ENCODE measurements at regions not wholly inside any gene's neighbourhood (a gene's known extent, or its start where the extent isn't known, plus 50 kb on each side); places are given as distances from the start of the nearest gene placed in this dataset.

- TF ChIP-seq, protein P1, sequence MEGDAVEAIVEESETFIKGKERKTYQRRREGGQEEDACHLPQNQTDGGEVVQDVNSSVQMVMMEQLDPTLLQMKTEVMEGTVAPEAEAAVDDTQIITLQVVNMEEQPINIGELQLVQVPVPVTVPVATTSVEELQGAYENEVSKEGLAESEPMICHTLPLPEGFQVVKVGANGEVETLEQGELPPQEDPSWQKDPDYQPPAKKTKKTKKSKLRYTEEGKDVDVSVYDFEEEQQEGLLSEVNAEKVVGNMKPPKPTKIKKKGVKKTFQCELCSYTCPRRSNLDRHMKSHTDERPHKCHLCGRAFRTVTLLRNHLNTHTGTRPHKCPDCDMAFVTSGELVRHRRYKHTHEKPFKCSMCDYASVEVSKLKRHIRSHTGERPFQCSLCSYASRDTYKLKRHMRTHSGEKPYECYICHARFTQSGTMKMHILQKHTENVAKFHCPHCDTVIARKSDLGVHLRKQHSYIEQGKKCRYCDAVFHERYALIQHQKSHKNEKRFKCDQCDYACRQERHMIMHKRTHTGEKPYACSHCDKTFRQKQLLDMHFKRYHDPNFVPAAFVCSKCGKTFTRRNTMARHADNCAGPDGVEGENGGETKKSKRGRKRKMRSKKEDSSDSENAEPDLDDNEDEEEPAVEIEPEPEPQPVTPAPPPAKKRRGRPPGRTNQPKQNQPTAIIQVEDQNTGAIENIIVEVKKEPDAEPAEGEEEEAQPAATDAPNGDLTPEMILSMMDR (IDR thresholded peaks at IDR 0.05; ENCODE audit: unreplicated experiment) = no peak
- Mint-ChIP-seq H3K27me3 (no peaks in the 10 kb centered on the region), H3K36me3 (ENCODE audit: insufficient read depth) (peaks cover 1% of the 10 kb centered on the region), H3K4me1 (ENCODE audit: low read depth) (peaks cover 4% of the 10 kb centered on the region), H3K9me3 (ENCODE audit: low read depth) (peaks cover 8% of the 10 kb centered on the region), H3K27ac (no peak overlapping the region), H3K4me3 (ENCODE audit: low read depth) (no peak overlapping the region)
- no peak for DNase-seq (ENCODE audit: low spot score, unreplicated experiment)
These were observed 224.4 kb upstream of the MTNR1B start for GRCh38 chr11:92744929-92745585.

DNA sequence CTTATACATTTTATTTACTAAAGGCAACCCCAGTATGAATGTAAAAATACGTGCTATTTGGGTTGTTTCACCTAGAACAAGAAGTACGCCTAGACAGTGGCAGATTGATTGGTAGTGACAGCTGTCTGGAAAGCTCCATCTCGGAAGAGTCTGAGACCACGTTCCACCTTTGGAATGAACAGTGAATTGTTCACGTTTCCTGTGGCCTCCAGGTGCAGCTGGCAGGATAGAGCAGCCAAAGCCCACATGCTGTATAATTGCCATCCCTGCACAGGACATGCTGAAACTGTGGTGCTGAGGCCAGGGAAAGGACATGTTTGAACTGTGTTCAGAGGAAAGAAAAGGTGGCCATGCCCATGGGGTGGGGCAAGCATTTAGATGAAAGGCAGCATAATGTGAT, 218.7 kb upstream of the MTNR1B start:
- TF ChIP-seq, protein P1 (IDR thresholded peaks at IDR 0.05; ENCODE audit: unreplicated experiment) = no peak
- peaks cover 8% of the 10 kb centered on the region for H3K9me3 Mint-ChIP-seq (ENCODE audit: low read depth)
- no peak overlapping the region for H3K4me3 Mint-ChIP-seq (ENCODE audit: low read depth)
- no peak overlapping the region for H3K27ac Mint-ChIP-seq
- H3K36me3 Mint-ChIP-seq (ENCODE audit: insufficient read depth) = peaks cover 1% of the 10 kb centered on the region
- peaks cover 3% of the 10 kb centered on the region for H3K4me1 Mint-ChIP-seq (ENCODE audit: low read depth)
- DNase-seq (ENCODE audit: low spot score, unreplicated experiment) = no peak
- no peaks in the 10 kb centered on the region for H3K27me3 Mint-ChIP-seq

DNA sequence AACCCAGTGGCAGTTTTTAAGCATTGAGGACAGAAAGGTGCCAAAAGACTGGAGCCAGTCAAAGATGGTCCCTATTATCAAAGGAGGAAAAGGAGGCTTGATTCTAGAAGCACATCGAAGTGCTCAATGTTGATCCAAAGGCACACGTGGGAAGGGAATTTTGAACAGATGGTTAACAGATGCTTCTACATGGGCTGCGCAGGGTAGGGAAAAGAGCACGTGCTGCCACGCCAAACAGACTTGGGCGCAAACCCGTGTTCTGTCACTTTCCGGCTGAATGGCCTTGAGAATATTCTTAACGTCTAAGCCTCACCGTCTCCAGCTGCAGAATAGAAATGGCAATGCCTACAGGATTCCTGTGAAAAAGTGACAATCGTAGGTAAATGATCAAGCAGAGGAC, 217.9 kb upstream of the MTNR1B start:
- Mint-ChIP-seq H3K4me1 (ENCODE audit: low read depth) (peaks cover 3% of the 10 kb centered on the region), H3K27me3 (no peaks in the 10 kb centered on the region), H3K9me3 (ENCODE audit: low read depth) (peaks cover 8% of the 10 kb centered on the region), H3K27ac (no peak overlapping the region), H3K36me3 (ENCODE audit: insufficient read depth) (peaks cover 1% of the 10 kb centered on the region), H3K4me3 (ENCODE audit: low read depth) (no peak overlapping the region)
- TF ChIP-seq, protein P1 (IDR thresholded peaks at IDR 0.05; ENCODE audit: unreplicated experiment) = no peak
- no peak for DNase-seq (ENCODE audit: low spot score, unreplicated experiment)

DNA sequence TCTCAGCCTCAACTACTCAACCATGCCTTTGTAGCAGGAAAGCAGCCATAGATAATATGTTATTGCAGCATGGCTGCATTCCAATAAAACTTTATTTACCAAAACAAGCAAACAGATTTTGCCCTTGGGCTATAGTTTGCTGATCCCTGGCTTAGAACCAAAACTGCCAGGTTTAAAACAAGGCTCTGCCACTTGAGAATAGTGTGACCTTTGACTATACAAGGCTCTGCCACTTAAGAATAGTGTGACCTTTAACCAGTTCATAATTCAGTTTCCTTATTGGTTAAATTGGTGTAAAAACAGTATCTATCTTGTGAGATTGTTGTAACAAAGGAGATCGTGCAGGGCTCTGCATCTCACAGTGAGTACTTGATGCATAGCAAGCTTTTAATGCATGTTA, 217.3 kb upstream of the MTNR1B start:
- peaks cover 1% of the 10 kb centered on the region for H3K36me3 Mint-ChIP-seq (ENCODE audit: insufficient read depth)
- no peak for DNase-seq (ENCODE audit: low spot score, unreplicated experiment)
- H3K27me3 Mint-ChIP-seq = no peaks in the 10 kb centered on the region
- TF ChIP-seq, protein P1 (IDR thresholded peaks at IDR 0.05; ENCODE audit: unreplicated experiment) = no peak
- H3K27ac Mint-ChIP-seq = no peak overlapping the region
- H3K4me1 Mint-ChIP-seq (ENCODE audit: low read depth) = peaks cover 3% of the 10 kb centered on the region
- peaks cover 8% of the 10 kb centered on the region for H3K9me3 Mint-ChIP-seq (ENCODE audit: low read depth)
- no peak overlapping the region for H3K4me3 Mint-ChIP-seq (ENCODE audit: low read depth)

DNA sequence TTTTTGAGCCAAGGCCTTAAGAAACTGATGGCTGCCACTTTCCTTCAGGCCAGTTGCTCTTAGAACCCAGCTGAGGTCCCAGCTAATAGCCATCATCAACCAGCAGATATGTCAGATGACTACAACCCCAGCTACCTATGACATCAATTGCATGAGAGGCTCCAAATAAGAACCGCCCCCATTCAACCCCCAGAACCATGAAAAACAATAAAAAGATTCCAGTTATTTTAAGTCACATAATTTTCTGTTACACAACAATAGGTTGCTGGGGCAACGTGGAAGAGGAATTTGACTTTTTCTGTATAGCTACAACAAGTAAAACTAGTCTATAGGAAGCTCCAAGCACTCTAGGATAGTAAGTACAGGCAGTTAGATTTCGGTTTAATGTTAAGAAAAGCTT, 216.3 kb upstream of the MTNR1B start:
- peaks cover 3% of the 10 kb centered on the region for H3K4me1 Mint-ChIP-seq (ENCODE audit: low read depth)
- H3K36me3 Mint-ChIP-seq (ENCODE audit: insufficient read depth) = no peaks in the 10 kb centered on the region
- no peak for DNase-seq (ENCODE audit: low spot score, unreplicated experiment)
- TF ChIP-seq, protein P1 (IDR thresholded peaks at IDR 0.05; ENCODE audit: unreplicated experiment) = no peak
- no peaks in the 10 kb centered on the region for H3K27me3 Mint-ChIP-seq
- H3K4me3 Mint-ChIP-seq (ENCODE audit: low read depth) = no peak overlapping the region
- no peak overlapping the region for H3K27ac Mint-ChIP-seq
- peaks cover 2% of the 10 kb centered on the region for H3K9me3 Mint-ChIP-seq (ENCODE audit: low read depth)

All from progenitor cell of endocrine pancreas (in vitro differentiated cells).